Activated T-helper 2 cell treated with anti-CD3 and anti-CD28 coated beads, Interferon-gamma antibody, Interleukin-2, Interleukin-4, amounts not matched to agents 10 μg/mL and 5 μg/mL and 100 μg/mL, durations not matched to agents 14 hours and 24 hours and 36 hours (primary cell): ENCODE measurements at regions not wholly inside any gene's neighbourhood (a gene's known extent, or its start where the extent isn't known, plus 50 kb on each side); places are given as distances from the start of the nearest gene placed in this dataset.
"Not testable (repeated sequence)": the region's sequence is repeated elsewhere in the genome, so short reads cannot be mapped to it uniquely, and the experiment has no call there.

Experiments used
- DNase-seq: peaks from one replicate; pipeline ENCODE4 v3.0.0; 2021; ENCODE audit warnings: low spot score
- H3K27ac Mint-ChIP-seq: one replicate; pipeline ENCODE4 v1.8.0; 2021; ENCODE audit warnings: mixed read lengths
- H3K27me3 Mint-ChIP-seq: one replicate; pipeline ENCODE4 v1.8.0; 2021; ENCODE audit warnings: low read depth, mixed read lengths
- H3K36me3 Mint-ChIP-seq: one replicate; pipeline ENCODE4 v1.8.0; 2021; ENCODE audit warnings: low read depth, mixed read lengths
- H3K4me1 Mint-ChIP-seq: one replicate; pipeline ENCODE4 v1.8.0; 2021; ENCODE audit warnings: low read depth, mixed read lengths
- H3K4me3 Mint-ChIP-seq: one replicate; pipeline ENCODE4 v1.8.0; 2021; ENCODE audit warnings: low read depth, mild to moderate bottlenecking, moderate library complexity, mixed read lengths
- H3K9me3 Mint-ChIP-seq: one replicate; pipeline ENCODE4 v1.8.0; 2021; ENCODE audit warnings: mixed read lengths
- intact Hi-C: fragments of 100-400 bp; cut with micrococcal nuclease; formaldehyde crosslinking; loops from one replicate; pipeline ENCODE4 v1.15.1; 2023

- H3K4me1 Mint-ChIP-seq: no peaks in the 10 kb centered on the region
- no peak overlapping the region for H3K4me3 Mint-ChIP-seq
- no peak for DNase-seq
- H3K27ac Mint-ChIP-seq: no peak overlapping the region
- H3K36me3 Mint-ChIP-seq: no peaks in the 10 kb centered on the region
- intact Hi-C loops: no loop called here
- H3K27me3 Mint-ChIP-seq: no peaks in the 10 kb centered on the region
- H3K9me3 Mint-ChIP-seq: peaks cover 47% of the 10 kb centered on the region
Observed at GRCh38 chr11:38365274-38365673, 1767.2 kb upstream of the RAG2 start.

- no peaks in the 10 kb centered on the region for H3K36me3 Mint-ChIP-seq
- no peaks in the 10 kb centered on the region for H3K27me3 Mint-ChIP-seq
- no peak for DNase-seq
- H3K9me3 Mint-ChIP-seq: peaks cover 32% of the 10 kb centered on the region
- no peak overlapping the region for H3K4me3 Mint-ChIP-seq
- no peaks in the 10 kb centered on the region for H3K4me1 Mint-ChIP-seq
- H3K27ac Mint-ChIP-seq: no peak overlapping the region
- intact Hi-C loops: no loop called here
Observed at GRCh38 chr11:38356255-38356654, 1758.2 kb upstream of the RAG2 start.

- H3K27ac Mint-ChIP-seq: no peak overlapping the region
- intact Hi-C loops: no loop called here
- H3K4me3 Mint-ChIP-seq: no peak overlapping the region
- no peaks in the 10 kb centered on the region for H3K27me3 Mint-ChIP-seq
- H3K4me1 Mint-ChIP-seq: no peaks in the 10 kb centered on the region
- DNase-seq: no peak
- no peaks in the 10 kb centered on the region for H3K36me3 Mint-ChIP-seq
- peaks cover 38% of the 10 kb centered on the region for H3K9me3 Mint-ChIP-seq
Observed at GRCh38 chr11:38345286-38345685, 1747.2 kb upstream of the RAG2 start.

- H3K36me3 Mint-ChIP-seq, H3K4me3 Mint-ChIP-seq, intact Hi-C loops, DNase-seq, H3K27ac Mint-ChIP-seq, H3K27me3 Mint-ChIP-seq, H3K4me1 Mint-ChIP-seq: not testable (repeated sequence)
- H3K9me3 Mint-ChIP-seq: peaks cover 43% of the 10 kb centered on the region
Observed at GRCh38 chr11:38341612-38342011, 1743.6 kb upstream of the RAG2 start.

- Mint-ChIP-seq H3K9me3 (peaks cover 44% of the 10 kb centered on the region), H3K4me3 (no peak overlapping the region), H3K27ac (no peak overlapping the region), H3K36me3 (no peaks in the 10 kb centered on the region), H3K27me3 (no peaks in the 10 kb centered on the region), H3K4me1 (no peaks in the 10 kb centered on the region)
- intact Hi-C loops: no loop called here
- DNase-seq: no peak
Observed at GRCh38 chr11:38339835-38340440, 1741.9 kb upstream of the RAG2 start.

GRCh38 chr11:38338022-38338421, 1740.0 kb upstream of the RAG2 start:
- H3K4me3 Mint-ChIP-seq, H3K4me1 Mint-ChIP-seq, intact Hi-C loops, DNase-seq, H3K36me3 Mint-ChIP-seq, H3K27ac Mint-ChIP-seq, H3K27me3 Mint-ChIP-seq: not testable (repeated sequence)
- peaks cover 40% of the 10 kb centered on the region for H3K9me3 Mint-ChIP-seq

GRCh38 chr11:38332046-38332445, 1734.0 kb upstream of the RAG2 start:
- no peak overlapping the region for H3K4me3 Mint-ChIP-seq
- H3K9me3 Mint-ChIP-seq: peaks cover 27% of the 10 kb centered on the region
- no peaks in the 10 kb centered on the region for H3K27me3 Mint-ChIP-seq
- no peak overlapping the region for H3K27ac Mint-ChIP-seq
- intact Hi-C loops: no loop called here
- H3K36me3 Mint-ChIP-seq: no peaks in the 10 kb centered on the region
- DNase-seq: no peak
- H3K4me1 Mint-ChIP-seq: no peaks in the 10 kb centered on the region

- Mint-ChIP-seq H3K4me1 (no peaks in the 10 kb centered on the region), H3K27ac (no peak overlapping the region), H3K4me3 (no peak overlapping the region), H3K27me3 (no peaks in the 10 kb centered on the region), H3K36me3 (no peaks in the 10 kb centered on the region), H3K9me3 (peaks cover 22% of the 10 kb centered on the region)
- no peak for DNase-seq
- intact Hi-C loops: no loop called here
Observed at GRCh38 chr11:38330578-38330977, 1732.5 kb upstream of the RAG2 start.

- no peaks in the 10 kb centered on the region for H3K27me3 Mint-ChIP-seq
- H3K9me3 Mint-ChIP-seq: peaks cover 29% of the 10 kb centered on the region
- intact Hi-C loops: no loop called here
- DNase-seq: no peak
- H3K27ac Mint-ChIP-seq: no peak overlapping the region
- H3K4me1 Mint-ChIP-seq: no peaks in the 10 kb centered on the region
- no peaks in the 10 kb centered on the region for H3K36me3 Mint-ChIP-seq
- H3K4me3 Mint-ChIP-seq: no peak overlapping the region
Observed at GRCh38 chr11:38323961-38324761, 1726.1 kb upstream of the RAG2 start.

- no peaks in the 10 kb centered on the region for H3K27me3 Mint-ChIP-seq
- H3K9me3 Mint-ChIP-seq: peaks cover 41% of the 10 kb centered on the region
- H3K4me3 Mint-ChIP-seq: no peak overlapping the region
- no peak for DNase-seq
- intact Hi-C loops: no loop called here
- no peaks in the 10 kb centered on the region for H3K4me1 Mint-ChIP-seq
- H3K27ac Mint-ChIP-seq: no peak overlapping the region
- no peaks in the 10 kb centered on the region for H3K36me3 Mint-ChIP-seq
Observed at GRCh38 chr11:38315151-38315550, 1717.1 kb upstream of the RAG2 start.

- Mint-ChIP-seq H3K4me3 (no peak overlapping the region), H3K27ac (no peak overlapping the region), H3K27me3 (no peaks in the 10 kb centered on the region), H3K9me3 (peaks cover 29% of the 10 kb centered on the region), H3K36me3 (no peaks in the 10 kb centered on the region), H3K4me1 (no peaks in the 10 kb centered on the region)
- intact Hi-C loops: no loop called here
- DNase-seq: no peak
Observed at GRCh38 chr11:38307455-38307854, 1709.4 kb upstream of the RAG2 start.

- no peak for DNase-seq
- intact Hi-C loops: no loop called here
- no peak overlapping the region for H3K27ac Mint-ChIP-seq
- H3K4me3 Mint-ChIP-seq: no peak overlapping the region
- H3K36me3 Mint-ChIP-seq: no peaks in the 10 kb centered on the region
- H3K9me3 Mint-ChIP-seq: peaks cover 37% of the 10 kb centered on the region
- no peaks in the 10 kb centered on the region for H3K27me3 Mint-ChIP-seq
- no peaks in the 10 kb centered on the region for H3K4me1 Mint-ChIP-seq
Observed at GRCh38 chr11:38305682-38306081, 1707.6 kb upstream of the RAG2 start.

- no peak for DNase-seq
Observed at GRCh38 chr11:38304926-38305325, 1706.9 kb upstream of the RAG2 start.

More at GRCh38 chr11:38304926-38305325, 1706.9 kb upstream of the RAG2 start:
- peaks cover 31% of the 10 kb centered on the region for H3K9me3 Mint-ChIP-seq
- no peak overlapping the region for H3K27ac Mint-ChIP-seq
- intact Hi-C loops: no loop called here
- no peaks in the 10 kb centered on the region for H3K36me3 Mint-ChIP-seq
- no peak overlapping the region for H3K4me3 Mint-ChIP-seq
- no peaks in the 10 kb centered on the region for H3K27me3 Mint-ChIP-seq
- no peaks in the 10 kb centered on the region for H3K4me1 Mint-ChIP-seq
